HUDEP-2 (cell line): ENCODE measurements at regions not wholly inside any gene's neighbourhood (a gene's known extent, or its start where the extent isn't known, plus 50 kb on each side); places are given as distances from the start of the nearest gene placed in this dataset.

ENCODE experiments used
- DNase-seq, 76 experiments: peaks; one replicate each; lab custom pipeline; 2025; ENCODE audit not compliant: unreplicated experiment in 76 of 76; lab: John Stamatoyannopoulos, UW

DNA sequence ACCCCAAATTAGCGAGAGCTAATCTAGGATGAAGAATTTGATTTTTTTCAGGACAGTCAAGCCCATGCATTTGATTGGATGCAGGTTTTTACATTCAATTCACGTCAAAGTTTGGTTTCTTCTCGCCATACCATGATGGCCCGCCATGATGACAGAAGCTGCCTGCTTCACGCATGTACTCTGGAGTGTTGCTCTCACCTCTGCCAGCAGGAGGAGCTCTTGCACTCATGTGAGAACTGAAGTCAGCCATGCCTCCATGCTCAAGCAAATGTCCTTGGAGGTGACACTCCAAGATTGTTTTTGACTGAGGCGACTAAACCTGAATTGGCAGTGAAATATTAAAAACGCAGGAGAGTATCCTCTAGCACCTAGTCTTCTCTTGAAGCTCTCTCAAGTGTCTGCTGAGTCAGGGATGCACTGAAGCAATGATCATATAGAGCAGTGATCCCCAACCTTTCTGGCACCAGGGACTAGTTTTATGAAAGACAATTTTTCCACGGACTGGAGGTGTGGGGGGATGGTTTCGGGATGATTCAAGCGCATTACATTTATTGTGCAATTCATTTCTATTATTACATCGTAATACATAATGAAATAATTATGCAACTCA lies 120.9 kb downstream of the SAMMSON start:
- peak in 71 of 76 experiments; percentile 10 to 88 (median 58) for DNase-seq

DNA sequence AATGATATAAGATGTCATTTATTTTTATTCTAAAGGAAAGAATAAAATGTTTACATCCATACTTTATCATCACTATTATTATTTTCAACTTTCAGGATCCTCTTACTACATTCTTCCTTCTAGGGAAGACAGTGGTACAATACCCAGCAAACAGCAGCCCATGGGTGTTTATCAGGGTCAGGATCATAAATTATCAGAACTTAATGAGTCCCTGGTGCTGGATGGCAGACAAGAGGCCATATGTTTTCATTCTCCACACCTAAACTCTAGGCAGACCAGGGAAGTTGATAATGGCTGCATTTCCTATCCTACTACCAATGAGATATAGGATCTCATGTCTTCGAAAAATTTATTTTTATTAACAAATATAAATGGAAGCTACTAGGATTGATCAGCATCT lies 127.7 kb downstream of the SAMMSON start:
- no peak for DNase-seq

DNA sequence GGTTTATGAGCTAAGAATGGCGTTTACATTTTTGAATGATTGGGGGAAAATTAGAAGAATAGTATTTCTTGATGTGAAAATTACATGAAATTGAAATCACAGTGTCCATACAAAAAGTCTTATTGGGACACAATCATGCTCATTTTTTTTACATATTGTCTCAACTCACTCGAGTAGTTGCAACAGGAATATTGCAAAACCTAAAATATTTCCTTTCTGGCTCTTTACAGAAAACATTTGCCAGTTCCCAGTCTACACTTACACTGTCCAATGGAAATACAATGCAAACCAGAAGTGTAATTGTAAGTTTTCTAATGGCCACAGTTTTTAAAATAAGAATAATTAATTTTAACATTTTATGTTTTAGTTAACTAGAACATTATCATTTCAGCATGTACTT lies 137.8 kb downstream of the SAMMSON start:
- DNase-seq: no peak

DNA sequence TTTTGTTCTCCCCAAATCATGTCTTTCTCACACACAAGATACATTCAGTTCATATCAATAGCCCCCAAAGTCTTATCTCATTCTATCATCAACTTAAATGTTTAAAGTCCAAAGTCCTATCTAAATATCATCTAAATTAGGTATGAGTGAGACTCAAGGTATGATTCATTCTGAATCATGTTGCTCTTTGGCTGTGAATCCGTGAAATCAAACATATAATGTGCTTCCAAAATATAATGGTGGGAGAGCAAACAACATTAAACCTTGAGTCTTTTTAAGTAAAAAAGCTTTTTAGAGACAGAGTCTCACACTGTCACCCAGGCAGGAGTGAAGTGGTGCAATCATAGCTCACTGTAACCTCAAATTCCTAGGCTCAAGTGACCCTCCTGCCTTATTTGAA lies 139.1 kb downstream of the SAMMSON start:
- DNase-seq: no peak
